H9 (cell line): ENCODE measurements at regions not wholly inside any gene's neighbourhood (a gene's known extent, or its start where the extent isn't known, plus 50 kb on each side); places are given as distances from the start of the nearest gene placed in this dataset.

Source experiments
- DNase-seq: peaks from one replicate; pipeline ENCODE4 v3.0.0-alpha.2; 2017
- H2AFZ ChIP-seq: one replicate; pipeline ENCODE4 v1.6.1; 2013; ENCODE audit warnings: mild to moderate bottlenecking, low read length, control low read depth, moderate library complexity
- H2AK5ac ChIP-seq: 2 replicates; pipeline ENCODE4 v1.6.1; 2013; ENCODE audit warnings: low read length, control low read depth, mixed read lengths; ENCODE audit not compliant: insufficient read length
- H2BK120ac ChIP-seq: one replicate; pipeline ENCODE4 v1.6.1; 2013; ENCODE audit warnings: low read depth, mild to moderate bottlenecking, low read length, control low read depth, inconsistent platforms; ENCODE audit not compliant: poor library complexity, severe bottlenecking
- H2BK12ac ChIP-seq: 2 replicates; pipeline ENCODE4 v1.6.1; 2013; ENCODE audit warnings: low read length, control low read depth, mixed read lengths, low read depth; ENCODE audit not compliant: insufficient read length
- H2BK15ac ChIP-seq: 2 replicates; pipeline ENCODE4 v1.6.1; 2013; ENCODE audit warnings: low read depth, low read length, control low read depth
- H2BK20ac ChIP-seq: one replicate; pipeline ENCODE4 v1.6.1; 2013; ENCODE audit warnings: low read depth, mild to moderate bottlenecking, low read length, control low read depth, inconsistent platforms; ENCODE audit not compliant: poor library complexity, severe bottlenecking
- H2BK5ac ChIP-seq: 2 replicates; pipeline ENCODE4 v1.6.1; 2013; ENCODE audit warnings: low read length, control low read depth, mixed read lengths; ENCODE audit not compliant: insufficient read length
- H3K14ac ChIP-seq: 2 replicates; pipeline ENCODE4 v1.6.1; 2013; ENCODE audit warnings: low read length, control low read depth; ENCODE audit not compliant: insufficient read depth
- H3K18ac ChIP-seq: 2 replicates; pipeline ENCODE4 v1.6.1; 2013; ENCODE audit warnings: low read depth, mild to moderate bottlenecking, mixed read lengths, low read length, control low read depth; ENCODE audit not compliant: insufficient read length
- H3K23ac ChIP-seq: 2 replicates; pipeline ENCODE4 v1.6.1; 2013; ENCODE audit warnings: low read length, control low read depth, mixed read lengths, low read depth; ENCODE audit not compliant: insufficient read length
- H3K23me2 ChIP-seq: 2 replicates; pipeline ENCODE4 v1.6.1; 2013; ENCODE audit warnings: low read depth, mild to moderate bottlenecking, mixed read lengths, low read length, control low read depth; ENCODE audit not compliant: insufficient read length, poor library complexity, severe bottlenecking
- H3K27ac ChIP-seq: 2 replicates; pipeline ENCODE4 v1.5.1; 2013; ENCODE audit warnings: low read length, control low read depth, mixed read lengths, low read depth; ENCODE audit not compliant: insufficient read length
- H3K27me3 ChIP-seq: 2 replicates; pipeline ENCODE4 v1.6.1; 2013; ENCODE audit warnings: low read length, control low read depth, inconsistent platforms; ENCODE audit not compliant: insufficient read depth
- H3K4ac ChIP-seq: 2 replicates; pipeline ENCODE4 v1.6.1; 2013; ENCODE audit warnings: low read depth, mild to moderate bottlenecking, control low read depth, inconsistent platforms, low read length, moderate library complexity
- H3K4me1 ChIP-seq: 2 replicates; pipeline ENCODE4 v1.6.1; 2013; ENCODE audit warnings: low read length, control low read depth, inconsistent platforms; ENCODE audit not compliant: insufficient read depth
- H3K4me2 ChIP-seq: 2 replicates; pipeline ENCODE4 v1.6.1; 2013; ENCODE audit warnings: low read length, control low read depth, mixed read lengths; ENCODE audit not compliant: insufficient read length, insufficient read depth
- H3K56ac ChIP-seq: 2 replicates; pipeline ENCODE4 v1.6.1; 2013; ENCODE audit warnings: low read depth, mild to moderate bottlenecking, mixed read lengths, low read length, control low read depth; ENCODE audit not compliant: insufficient read length
- H3K79me1 ChIP-seq: 2 replicates; pipeline ENCODE4 v1.6.1; 2013; ENCODE audit warnings: low read depth, mild to moderate bottlenecking, moderate library complexity, low read length, control low read depth, inconsistent platforms; ENCODE audit not compliant: insufficient read depth, poor library complexity, severe bottlenecking
- H3K79me2 ChIP-seq: 2 replicates; pipeline ENCODE4 v1.6.1; 2013; ENCODE audit warnings: low read length, control low read depth, inconsistent platforms; ENCODE audit not compliant: insufficient read depth
- H3K9ac ChIP-seq: 2 replicates; pipeline ENCODE4 v1.6.1; 2013; ENCODE audit warnings: low read length, control low read depth, mixed read lengths; ENCODE audit not compliant: insufficient read length; ENCODE audit errors: extremely low read depth
- H3K9me3 ChIP-seq: one replicate; pipeline ENCODE4 v1.6.1; 2013; ENCODE audit warnings: low read depth, low read length, inconsistent platforms; ENCODE audit not compliant: control insufficient read depth
- H3T11ph ChIP-seq: one replicate; pipeline ENCODE4 v1.6.1; 2013; ENCODE audit warnings: mild to moderate bottlenecking, low read length, control low read depth, inconsistent platforms
- H4K20me1 ChIP-seq: one replicate; pipeline ENCODE4 v1.6.1; 2013; ENCODE audit not compliant: control insufficient read depth, insufficient read length, insufficient read depth
- H4K5ac ChIP-seq: 2 replicates; pipeline ENCODE4 v1.6.1; 2013; ENCODE audit warnings: low read depth, mild to moderate bottlenecking, mixed read lengths, low read length, control low read depth; ENCODE audit not compliant: insufficient read length
- H4K8ac ChIP-seq: replicated peaks from 2 replicates; pipeline ENCODE4 v1.6.1; 2013; ENCODE audit warnings: low read length, control low read depth, mixed read lengths, low read depth; ENCODE audit not compliant: insufficient read length
- H4K91ac ChIP-seq: 2 replicates; pipeline ENCODE4 v1.6.1; 2013; ENCODE audit warnings: low read depth, mild to moderate bottlenecking, moderate library complexity, mixed read lengths, low read length, control low read depth; ENCODE audit not compliant: insufficient read length
- H3K27ac Mint-ChIP-seq, 3 experiments: 2 replicates in 2 of 3; 3 replicates in 1 of 3; pipeline ENCODE4 v1.8.0; 2020 to 2021; ENCODE audit warnings: mixed read lengths in 3 of 3, mild to moderate bottlenecking in 1 of 3, moderate library complexity in 1 of 3
- H3K27me3 Mint-ChIP-seq: 2 replicates; pipeline ENCODE4 v1.8.0; 2021; ENCODE audit warnings: low read depth, mild to moderate bottlenecking, moderate library complexity, mixed read lengths
- H3K36me3 Mint-ChIP-seq, 3 experiments: 2 replicates in 2 of 3; 3 replicates in 1 of 3; pipeline ENCODE4 v1.8.0; 2020 to 2021; ENCODE audit warnings: low read depth in 3 of 3, mixed read lengths in 3 of 3; ENCODE audit not compliant: insufficient read depth in 1 of 3
- H3K4me1 Mint-ChIP-seq, 2 experiments: 2 replicates each; pipeline ENCODE4 v1.8.0; 2020; ENCODE audit warnings: mixed read lengths in 2 of 2
- H3K4me3 Mint-ChIP-seq, 2 experiments: 2 replicates in 1 of 2; 3 replicates in 1 of 2; pipeline ENCODE4 v1.8.0; 2020 to 2021; ENCODE audit warnings: mild to moderate bottlenecking in 2 of 2, mixed read lengths in 2 of 2, moderate library complexity in 1 of 2
- H3K9me3 Mint-ChIP-seq, 2 experiments: 2 replicates in 1 of 2; 3 replicates in 1 of 2; pipeline ENCODE4 v1.8.0; 2020; ENCODE audit warnings: mild to moderate bottlenecking in 2 of 2, mixed read lengths in 2 of 2, moderate library complexity in 1 of 2
- CTCF ChIP-seq: fragments of 200-600 bp; sonication (generic); conservative IDR thresholded peaks from 3 replicates; pipeline ENCODE4 v1.8.0; 2021; ENCODE audit warnings: antibody characterized with exemption, mild to moderate bottlenecking
- WGBS: extraction: QIAGEN DNeasy Blood & Tissue Kit; methylation state at CpG from one replicate; pipeline ENCODE4 v1.1.7; 2013; ENCODE audit warnings: missing lambda C conversion rate, low lambda C conversion rate, mixed read lengths; ENCODE audit not compliant: insufficient read length; ENCODE audit errors: extremely low coverage; 5-methylcytosine and 5-hydroxymethylcytosine counted together

DNA sequence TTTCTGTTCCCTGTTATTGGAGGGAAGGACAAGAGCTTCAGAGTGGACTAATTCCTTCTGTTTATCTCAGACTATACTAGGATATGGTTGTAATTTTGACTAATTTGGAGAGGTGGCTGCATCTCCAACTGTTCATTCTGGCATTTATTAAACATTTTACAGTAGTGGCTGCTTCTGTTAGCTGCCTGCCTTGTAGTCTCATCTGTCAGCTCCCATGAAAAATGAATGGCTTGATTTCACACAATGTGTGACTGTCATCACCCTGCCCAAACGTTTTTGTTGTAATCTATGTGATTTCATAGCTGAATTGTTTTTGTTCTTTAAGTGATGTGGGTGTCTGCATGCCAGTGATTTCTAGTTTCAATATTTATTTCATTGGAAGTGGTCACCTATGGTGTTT lies 459.4 kb upstream of the PTPRD start:
- Histone ChIP-seq H3K4me2 (no peak overlapping the region), H3K18ac (no peak overlapping the region), H3K23ac (no peak overlapping the region), H2BK20ac (no peak overlapping the region), H4K5ac (no peak overlapping the region), H2AK5ac (no peak overlapping the region), H3K23me2 (no peaks in the 10 kb centered on the region), H4K8ac (no peak overlapping the region), H3K14ac (no peak overlapping the region), H3T11ph (no peak overlapping the region), H3K79me1 (no peaks in the 10 kb centered on the region), H3K79me2 (no peaks in the 10 kb centered on the region), H3K27ac (no peak overlapping the region), H3K9me3 (no peaks in the 10 kb centered on the region), H4K91ac (no peak overlapping the region), H2AFZ (no peak overlapping the region), H3K27me3 (no peaks in the 10 kb centered on the region), H3K56ac (no peak overlapping the region), H3K4me1 (no peaks in the 10 kb centered on the region), H3K4ac (no peak overlapping the region), H3K9ac (no peak overlapping the region), H4K20me1 (no peaks in the 10 kb centered on the region), H2BK5ac (no peak overlapping the region), H2BK12ac (no peak overlapping the region), H2BK120ac (no peak overlapping the region), H2BK15ac (no peak overlapping the region)
- Mint-ChIP-seq H3K4me3 (no peak overlapping the region), H3K27me3 (no peaks in the 10 kb centered on the region), H3K27ac (no peak overlapping the region), H3K9me3 (peaks cover 0 to 9% of the 10 kb centered on the region in 2 experiments; a peak in 2 of 5 replicates), H3K4me1 (peaks cover 0 to 3% of the 10 kb centered on the region in 2 experiments; a peak in 1 of 4 replicates), H3K36me3 (no peaks in the 10 kb centered on the region)
- TF ChIP-seq CTCF = no peak
- no CpG with 5 or more reads among the region's 1 CpG for WGBS
- DNase-seq = no peak
